ENCODE measurements at regions not wholly inside any gene's neighbourhood (a gene's known extent, or its start where the extent isn't known, plus 50 kb on each side); places are given as distances from the start of the nearest gene placed in this dataset.
A peak's percentile ranks its signal among the peaks of the same experiment; 100 is the strongest.

GRCh38 chr1:168365719-168366479 is 85.2 kb downstream of the TBX19 start:
- Mint-ChIP-seq H3K9me3 (no peaks in the 10 kb centered on the region), H3K4me1 (peaks cover 3% of the 10 kb centered on the region), H3K27me3 (ENCODE audit: low read depth, poor library complexity) (peaks cover 12% of the 10 kb centered on the region), H3K4me3 (no peak overlapping the region), H3K36me3 (ENCODE audit: low read depth) (no peaks in the 10 kb centered on the region), H3K27ac (peak overlapping the region; percentile 27)
- no peak for TF ChIP-seq CTCF (IDR thresholded peaks at IDR 0.05)
- DNase-seq = no peak

Data from nephron progenitor cell (in vitro differentiated cells).